ENCODE measurements at regions not wholly inside any gene's neighbourhood (a gene's known extent, or its start where the extent isn't known, plus 50 kb on each side); places are given as distances from the start of the nearest gene placed in this dataset.
"Not testable (repeated sequence)": the region's sequence is repeated elsewhere in the genome, so short reads cannot be mapped to it uniquely, and the experiment has no call there.

GRCh38 chr2:34703292-34703691, 1104.2 kb upstream of the FAM98A start:
- Histone ChIP-seq H3K4me1 (ENCODE audit: control insufficient read depth in 1 of 2, insufficient read depth in 2 of 2, low read length in 2 of 2) (no peaks in the 10 kb centered on the region), H2AFZ (ENCODE audit: insufficient read depth, low read depth, low read length, poor library complexity, severe bottlenecking) (no peak overlapping the region), H4K20me1 (ENCODE audit: insufficient read depth, low read length) (no peaks in the 10 kb centered on the region), H3K36me3 (replicated peaks in 1 of 2; ENCODE audit: control insufficient read depth in 1 of 2, insufficient read depth in 2 of 2, low read length in 2 of 2) (no peaks in the 10 kb centered on the region), H3K4me2 (replicated peaks; ENCODE audit: extremely low read depth, low read length, poor library complexity, severe bottlenecking) (no peak overlapping the region), H3K27ac (ENCODE audit: low read depth in 1 of 2, low read length in 2 of 2) (no peak overlapping the region), H3K9ac (ENCODE audit: insufficient read depth, low read length, poor library complexity, severe bottlenecking) (no peak overlapping the region), H3K9me3 (replicated peaks in 1 of 2; ENCODE audit: control insufficient read depth in 1 of 2, insufficient read depth in 1 of 2, low read length in 2 of 2) (no peaks in the 10 kb centered on the region), H3K4me3 (replicated peaks in 1 of 3; ENCODE audit: low read depth in 2 of 3, low read length in 3 of 3) (no peak overlapping the region), H3K79me2 (ENCODE audit: insufficient read depth, low read length) (no peaks in the 10 kb centered on the region), H3K27me3 (ENCODE audit: control insufficient read depth in 2 of 2, insufficient read depth in 2 of 2, low read length in 2 of 2) (no peaks in the 10 kb centered on the region)
- no peaks in the 10 kb centered on the region for H3K36me3 Mint-ChIP-seq
- TF ChIP-seq CTCF (IDR thresholded peaks at IDR 0.05), result no peak
- DNase-seq, result no peak
- H3K27me3 Mint-ChIP-seq (ENCODE audit: low read depth in 3 of 3), result peaks cover 0 to 3% (median 1%) of the 10 kb centered on the region in 3 donors
- no peak overlapping the region for H3K27ac Mint-ChIP-seq
- WGBS (ENCODE audit: insufficient coverage), result no CpG with 5 or more reads among the region's 2 CpGs
- no peak overlapping the region for H3K4me3 Mint-ChIP-seq
- no peaks in the 10 kb centered on the region for H3K4me1 Mint-ChIP-seq
- peaks cover 0 to 6% (median 2%) of the 10 kb centered on the region in 7 donors for H3K9me3 Mint-ChIP-seq
- intact Hi-C loops (cut with micrococcal nuclease), result no loop called here

GRCh38 chr2:34702391-34702790, 1103.3 kb upstream of the FAM98A start:
- H3K4me3 Mint-ChIP-seq; H3K4me1 Mint-ChIP-seq; H3K4me3 ChIP-seq (replicated peaks in 1 of 3; ENCODE audit: low read depth in 2 of 3, low read length in 3 of 3); H3K9ac ChIP-seq (ENCODE audit: insufficient read depth, low read length, poor library complexity, severe bottlenecking); H3K79me2 ChIP-seq (ENCODE audit: insufficient read depth, low read length); H2AFZ ChIP-seq (ENCODE audit: insufficient read depth, low read depth, low read length, poor library complexity, severe bottlenecking); H3K27me3 Mint-ChIP-seq (ENCODE audit: low read depth in 3 of 3); H3K27me3 ChIP-seq (ENCODE audit: control insufficient read depth in 2 of 2, insufficient read depth in 2 of 2, low read length in 2 of 2); H3K36me3 Mint-ChIP-seq; DNase-seq; H3K9me3 ChIP-seq (replicated peaks in 1 of 2; ENCODE audit: control insufficient read depth in 1 of 2, insufficient read depth in 1 of 2, low read length in 2 of 2); H3K9me3 Mint-ChIP-seq; H3K4me1 ChIP-seq (ENCODE audit: control insufficient read depth in 1 of 2, insufficient read depth in 2 of 2, low read length in 2 of 2); H3K4me2 ChIP-seq (replicated peaks; ENCODE audit: extremely low read depth, low read length, poor library complexity, severe bottlenecking); H3K27ac ChIP-seq (ENCODE audit: low read depth in 1 of 2, low read length in 2 of 2); H3K36me3 ChIP-seq (replicated peaks in 1 of 2; ENCODE audit: control insufficient read depth in 1 of 2, insufficient read depth in 2 of 2, low read length in 2 of 2); intact Hi-C loops (cut with micrococcal nuclease); H3K27ac Mint-ChIP-seq; H4K20me1 ChIP-seq (ENCODE audit: insufficient read depth, low read length): not testable (repeated sequence)
- WGBS (ENCODE audit: insufficient coverage), result 80% methylated on average over 3 of the region's 6 CpGs

GRCh38 chr2:34677591-34677990, 1078.5 kb upstream of the FAM98A start:
- H3K4me2 ChIP-seq (replicated peaks; ENCODE audit: extremely low read depth, low read length, poor library complexity, severe bottlenecking); H3K79me2 ChIP-seq (ENCODE audit: insufficient read depth, low read length); H3K27me3 ChIP-seq (ENCODE audit: control insufficient read depth in 2 of 2, insufficient read depth in 2 of 2, low read length in 2 of 2); H3K4me3 ChIP-seq (replicated peaks in 1 of 3; ENCODE audit: low read depth in 2 of 3, low read length in 3 of 3); H3K9ac ChIP-seq (ENCODE audit: insufficient read depth, low read length, poor library complexity, severe bottlenecking); H3K9me3 ChIP-seq (replicated peaks in 1 of 2; ENCODE audit: control insufficient read depth in 1 of 2, insufficient read depth in 1 of 2, low read length in 2 of 2); intact Hi-C loops (cut with micrococcal nuclease); H3K27ac ChIP-seq (ENCODE audit: low read depth in 1 of 2, low read length in 2 of 2); H3K4me1 ChIP-seq (ENCODE audit: control insufficient read depth in 1 of 2, insufficient read depth in 2 of 2, low read length in 2 of 2); DNase-seq; H3K4me1 Mint-ChIP-seq; H4K20me1 ChIP-seq (ENCODE audit: insufficient read depth, low read length); H3K27me3 Mint-ChIP-seq (ENCODE audit: low read depth in 3 of 3); H3K4me3 Mint-ChIP-seq; H3K36me3 ChIP-seq (replicated peaks in 1 of 2; ENCODE audit: control insufficient read depth in 1 of 2, insufficient read depth in 2 of 2, low read length in 2 of 2); H3K36me3 Mint-ChIP-seq; H3K9me3 Mint-ChIP-seq; H2AFZ ChIP-seq (ENCODE audit: insufficient read depth, low read depth, low read length, poor library complexity, severe bottlenecking): not testable (repeated sequence)
- WGBS (ENCODE audit: insufficient coverage), result 93% methylated on average over 12 of the region's 12 CpGs
- peak overlapping the region in 1 of 7 donors; percentile 72 for H3K27ac Mint-ChIP-seq

- 100% methylated on average over 1 of the region's 3 CpGs for WGBS (ENCODE audit: insufficient coverage)
- H3K9me3 Mint-ChIP-seq; H3K27me3 Mint-ChIP-seq (ENCODE audit: low read depth in 3 of 3); H3K4me1 ChIP-seq (ENCODE audit: control insufficient read depth in 1 of 2, insufficient read depth in 2 of 2, low read length in 2 of 2); H3K36me3 Mint-ChIP-seq; DNase-seq; H3K4me3 ChIP-seq (replicated peaks in 1 of 3; ENCODE audit: low read depth in 2 of 3, low read length in 3 of 3); H3K27me3 ChIP-seq (ENCODE audit: control insufficient read depth in 2 of 2, insufficient read depth in 2 of 2, low read length in 2 of 2); H3K27ac ChIP-seq (ENCODE audit: low read depth in 1 of 2, low read length in 2 of 2); H3K9me3 ChIP-seq (replicated peaks in 1 of 2; ENCODE audit: control insufficient read depth in 1 of 2, insufficient read depth in 1 of 2, low read length in 2 of 2); H3K79me2 ChIP-seq (ENCODE audit: insufficient read depth, low read length); intact Hi-C loops (cut with micrococcal nuclease); H4K20me1 ChIP-seq (ENCODE audit: insufficient read depth, low read length); H3K9ac ChIP-seq (ENCODE audit: insufficient read depth, low read length, poor library complexity, severe bottlenecking); H2AFZ ChIP-seq (ENCODE audit: insufficient read depth, low read depth, low read length, poor library complexity, severe bottlenecking); H3K27ac Mint-ChIP-seq; H3K36me3 ChIP-seq (replicated peaks in 1 of 2; ENCODE audit: control insufficient read depth in 1 of 2, insufficient read depth in 2 of 2, low read length in 2 of 2); H3K4me2 ChIP-seq (replicated peaks; ENCODE audit: extremely low read depth, low read length, poor library complexity, severe bottlenecking); H3K4me1 Mint-ChIP-seq; H3K4me3 Mint-ChIP-seq: not testable (repeated sequence)
Measured at GRCh38 chr2:34677119-34677531, 1078.0 kb upstream of the FAM98A start.

Measured in CD14-positive monocyte (primary cell).